T47D (cell line): ENCODE measurements at regions not wholly inside any gene's neighbourhood (a gene's known extent, or its start where the extent isn't known, plus 50 kb on each side); places are given as distances from the start of the nearest gene placed in this dataset.

Experiments used
- DNase-seq, 2 experiments: peaks; one replicate each; pipeline versions ENCODE4 v3.0.0 to v3.0.0-alpha.2; 2011 to 2012; ENCODE audit warnings: low read depth in 1 of 2, low spot score in 1 of 2
- JUND ChIP-seq: IDR thresholded peaks from 2 replicates; pipeline ENCODE4 v1.6.1; 2012; ENCODE audit warnings: low read depth
- in situ Hi-C: cut with HindIII; loops from 2 replicates; pipeline ENCODE4 v1.10.0; 2016; ENCODE audit warnings: low sequenced_read_pairs, low pct_unique_long_range_greater_than_20kb

GRCh38 chr6:23335894-23336293, 766.5 kb downstream of the HDGFL1 start:
- no peak for DNase-seq
- in situ Hi-C loops, result no loop called here
- no peak for TF ChIP-seq JUND

GRCh38 chr6:23339268-23339667, 769.9 kb downstream of the HDGFL1 start:
- no peak for TF ChIP-seq JUND

DNA sequence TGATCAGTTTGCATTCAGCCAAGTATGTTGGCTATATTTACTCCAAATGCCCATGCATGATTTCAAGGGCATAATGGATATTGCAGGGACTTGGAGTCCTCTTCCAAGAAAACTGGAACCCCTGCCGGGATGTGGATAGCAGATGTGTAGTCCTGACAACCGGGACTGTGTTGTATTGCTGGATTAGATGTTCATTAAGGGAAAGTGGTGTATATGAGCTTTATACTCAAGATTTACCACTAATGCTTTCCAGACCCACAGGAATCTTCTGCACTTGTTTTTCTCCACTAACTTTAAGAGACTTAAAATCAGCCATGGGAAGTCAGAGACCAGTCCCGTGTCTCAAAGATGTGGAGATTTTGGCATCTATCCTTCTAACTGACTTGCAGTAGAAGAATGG, 770.9 kb downstream of the HDGFL1 start:
- no peak for DNase-seq
- in situ Hi-C loops, result no loop called here
- no peak for TF ChIP-seq JUND

More at GRCh38 chr6:23339268-23339667, 769.9 kb downstream of the HDGFL1 start:
- in situ Hi-C loops, result no loop called here
- DNase-seq, result no peak

GRCh38 chr6:23343610-23344306, 774.4 kb downstream of the HDGFL1 start:
- in situ Hi-C loops, result no loop called here
- DNase-seq, result no peak
- no peak for TF ChIP-seq JUND

DNA sequence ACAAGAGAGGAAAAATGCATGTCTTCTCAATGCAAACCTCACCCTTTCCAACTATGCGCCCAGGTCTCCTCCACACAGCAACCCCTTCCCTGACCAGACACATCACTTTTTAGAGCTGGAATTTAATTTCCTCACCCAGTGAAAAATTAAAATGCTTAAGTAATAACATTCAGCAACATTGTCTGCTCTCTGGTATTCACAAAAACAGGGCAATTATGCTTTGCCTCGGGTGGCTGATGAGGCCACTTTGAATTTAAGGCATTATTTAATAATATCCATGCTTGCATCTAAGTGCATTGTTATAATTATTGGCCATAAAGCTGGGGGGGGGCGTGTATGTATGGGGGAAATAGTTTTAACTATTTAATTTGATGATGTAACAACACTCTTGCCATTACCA, 777.8 kb upstream of the NRSN1 start:
- no peak for TF ChIP-seq JUND
- in situ Hi-C loops, result no loop called here
- no peak for DNase-seq

- DNase-seq, result peak in 1 of 2 experiments; percentile 7
- in situ Hi-C loops, result no loop called here
- no peak for TF ChIP-seq JUND
These were observed 776.4 kb upstream of the NRSN1 start for GRCh38 chr6:23349521-23350147.

GRCh38 chr6:23350752-23351453, 775.1 kb upstream of the NRSN1 start:
- no peak for DNase-seq
- TF ChIP-seq JUND, result no peak
- in situ Hi-C loops, result no loop called here

- TF ChIP-seq JUND, result no peak
- no peak for DNase-seq
- in situ Hi-C loops, result no loop called here
These were observed 772.0 kb upstream of the NRSN1 start for GRCh38 chr6:23354004-23354403.

DNA sequence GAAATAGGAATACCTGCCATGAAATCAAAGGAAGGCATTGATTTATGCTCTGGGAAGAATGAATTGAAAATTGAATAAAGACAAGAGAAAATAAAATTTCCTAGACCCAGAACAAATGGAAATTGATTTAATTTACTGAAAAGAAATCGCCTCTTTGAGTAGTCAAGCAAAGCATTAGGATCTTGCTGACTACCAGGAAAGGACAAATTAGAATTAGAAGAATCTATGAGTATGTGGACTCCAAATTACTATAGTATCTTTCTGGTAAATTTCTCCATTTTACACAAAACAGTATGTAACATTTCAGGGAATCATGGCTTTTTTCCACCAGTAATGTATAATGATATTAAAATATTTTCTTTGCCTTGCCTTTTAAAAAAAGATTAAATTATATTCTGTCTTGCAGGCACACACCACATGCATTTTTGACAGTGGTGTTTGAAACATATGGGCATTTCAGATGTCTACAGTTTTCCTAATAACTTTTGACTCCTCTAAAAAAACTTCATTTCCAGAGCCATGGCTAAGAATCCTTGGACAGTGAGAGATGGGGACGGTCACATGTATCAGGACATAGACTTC, 768.7 kb upstream of the NRSN1 start:
- DNase-seq, result no peak
- in situ Hi-C loops, result no loop called here
- TF ChIP-seq JUND, result no peak

DNA sequence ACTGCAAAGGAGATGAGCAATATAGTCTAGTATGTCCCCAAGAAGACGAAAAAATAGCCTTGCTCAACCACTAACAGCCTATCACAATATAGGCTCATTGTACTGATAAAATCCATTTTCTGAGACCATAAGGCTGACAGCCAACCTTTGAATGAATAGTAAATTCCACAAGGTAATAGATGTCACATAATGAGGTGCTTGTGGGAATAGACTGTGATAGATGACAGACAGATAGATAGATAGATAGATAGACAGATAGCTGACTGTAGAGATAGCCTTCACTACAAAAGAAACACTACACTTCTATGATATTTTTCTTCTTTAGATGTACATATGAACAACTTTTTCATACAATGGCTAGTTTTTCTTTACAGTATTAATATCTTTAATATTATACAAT, 760.3 kb upstream of the NRSN1 start:
- TF ChIP-seq JUND, result no peak
- in situ Hi-C loops, result no loop called here
- no peak for DNase-seq

- no peak for DNase-seq
- no peak for TF ChIP-seq JUND
These were observed 758.7 kb upstream of the NRSN1 start for GRCh38 chr6:23367311-23367710.

DNA sequence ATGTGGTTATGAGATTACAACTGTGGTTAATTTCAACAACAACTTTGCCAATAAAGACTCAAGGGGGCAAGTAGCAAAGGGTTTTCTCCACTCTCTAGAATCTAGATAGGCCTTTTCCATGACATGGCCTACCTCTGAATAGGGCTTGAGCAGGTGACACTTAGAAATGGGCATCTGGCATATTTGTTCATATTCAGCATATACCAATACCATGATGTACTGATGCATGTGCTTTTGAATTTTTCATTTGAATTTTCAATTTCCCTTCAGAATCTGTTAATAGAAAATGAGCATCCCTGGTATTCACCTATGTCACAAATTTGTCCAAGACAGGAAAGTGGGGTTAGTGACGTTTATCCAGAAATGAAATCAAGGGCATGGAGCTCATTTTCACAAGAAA, 757.5 kb upstream of the NRSN1 start:
- in situ Hi-C loops, result no loop called here
- no peak for DNase-seq
- no peak for TF ChIP-seq JUND

More at GRCh38 chr6:23367311-23367710, 758.7 kb upstream of the NRSN1 start:
- in situ Hi-C loops, result no loop called here

GRCh38 chr6:23370051-23370450, 756.0 kb upstream of the NRSN1 start:
- TF ChIP-seq JUND, result no peak
- in situ Hi-C loops, result no loop called here
- no peak for DNase-seq
